Thymus (tissue), 11 donors: ENCODE measurements at regions not wholly inside any gene's neighbourhood (a gene's known extent, or its start where the extent isn't known, plus 50 kb on each side); places are given as distances from the start of the nearest gene placed in this dataset.

Source experiments
- DNase-seq, 9 donors: peaks; one replicate each; pipeline ENCODE4 v3.0.0-alpha.2; 2013; ENCODE audit warnings: low spot score in 9 of 9, low read depth in 6 of 9, missing footprints in 1 of 9
- H3K27ac ChIP-seq, 2 donors: one replicate each; pipeline ENCODE4 v1.5.1; 2013; ENCODE audit warnings: control low read depth in 1 of 2, low read depth in 1 of 2, low read length in 1 of 2, mild to moderate bottlenecking in 1 of 2, moderate library complexity in 1 of 2
- H3K27me3 ChIP-seq, 2 donors: one replicate each; pipeline ENCODE4 v1.5.1; 2013; ENCODE audit warnings: low read length in 1 of 2; ENCODE audit not compliant: control insufficient read depth in 2 of 2, insufficient read depth in 1 of 2
- H3K36me3 ChIP-seq, 2 donors: one replicate each; pipeline ENCODE4 v1.5.1; 2013; ENCODE audit warnings: low read length in 1 of 2, mild to moderate bottlenecking in 1 of 2, moderate library complexity in 1 of 2; ENCODE audit not compliant: control insufficient read depth in 2 of 2, insufficient read depth in 2 of 2
- H3K4me1 ChIP-seq, 2 donors: one replicate each; pipeline ENCODE4 v1.5.1; 2013; ENCODE audit warnings: low read length in 2 of 2; ENCODE audit not compliant: control insufficient read depth in 2 of 2, insufficient read depth in 2 of 2
- H3K4me3 ChIP-seq, 2 donors: one replicate each; pipeline ENCODE4 v1.5.1; 2013; ENCODE audit warnings: low read length in 2 of 2, control low read depth in 1 of 2, mild to moderate bottlenecking in 1 of 2
- H3K9me3 ChIP-seq, 2 donors: one replicate each; pipeline ENCODE4 v1.5.1; 2013; ENCODE audit warnings: low read length in 1 of 2, mild to moderate bottlenecking in 1 of 2; ENCODE audit not compliant: control insufficient read depth in 2 of 2, insufficient read depth in 1 of 2
- WGBS: extraction: QIAGEN DNeasy Blood & Tissue Kit; methylation state at CpG from one replicate; pipeline ENCODE4 v1.1.7; 2013; 5-methylcytosine and 5-hydroxymethylcytosine counted together
- donor health status: healthy.

GRCh38 chr5:56751572-56752313 is 63.6 kb upstream of the MAP3K1 start:
- 93% methylated on average over 2 of the region's 2 CpGs for WGBS
- Histone ChIP-seq H3K4me1 (no peaks in the 10 kb centered on the region), H3K9me3 (no peaks in the 10 kb centered on the region), H3K36me3 (no peaks in the 10 kb centered on the region), H3K4me3 (no peak overlapping the region), H3K27ac (no peak overlapping the region), H3K27me3 (no peaks in the 10 kb centered on the region)
- no peak for DNase-seq

GRCh38 chr5:56749842-56750241 is 65.5 kb upstream of the MAP3K1 start:
- no peak overlapping the region for H3K4me3 ChIP-seq
- no peaks in the 10 kb centered on the region for H3K9me3 ChIP-seq
- H3K27ac ChIP-seq, result no peak overlapping the region
- no peak for DNase-seq
- no peaks in the 10 kb centered on the region for H3K27me3 ChIP-seq
- WGBS, result 79% methylated on average over 3 of the region's 3 CpGs
- no peaks in the 10 kb centered on the region for H3K36me3 ChIP-seq
- H3K4me1 ChIP-seq, result no peaks in the 10 kb centered on the region

GRCh38 chr5:56746553-56747339 is 68.6 kb upstream of the MAP3K1 start:
- Histone ChIP-seq H3K27me3 (no peaks in the 10 kb centered on the region), H3K9me3 (no peaks in the 10 kb centered on the region), H3K27ac (no peak overlapping the region), H3K4me3 (no peak overlapping the region), H3K4me1 (no peaks in the 10 kb centered on the region), H3K36me3 (no peaks in the 10 kb centered on the region)
- 93% methylated on average over 4 of the region's 4 CpGs for WGBS
- DNase-seq, result no peak

GRCh38 chr5:56745864-56746263 is 69.5 kb upstream of the MAP3K1 start:
- Histone ChIP-seq H3K36me3 (no peaks in the 10 kb centered on the region), H3K27ac (no peak overlapping the region), H3K4me1 (no peaks in the 10 kb centered on the region), H3K4me3 (no peak overlapping the region), H3K9me3 (no peaks in the 10 kb centered on the region), H3K27me3 (no peaks in the 10 kb centered on the region)
- 94% methylated on average over 6 of the region's 6 CpGs for WGBS
- DNase-seq, result no peak

- peaks cover 14 to 15% of the 10 kb centered on the region in 2 donors for H3K4me1 ChIP-seq
- H3K27me3 ChIP-seq, result no peaks in the 10 kb centered on the region
- 96% methylated on average over 4 of the region's 4 CpGs for WGBS
- H3K27ac ChIP-seq, result no peak overlapping the region
- H3K9me3 ChIP-seq, result no peaks in the 10 kb centered on the region
- H3K4me3 ChIP-seq, result no peak overlapping the region
- H3K36me3 ChIP-seq, result no peaks in the 10 kb centered on the region
- DNase-seq, result no peak
Measured at GRCh38 chr5:56740868-56741267, 74.5 kb upstream of the MAP3K1 start.

GRCh38 chr5:56739990-56740389 is 75.4 kb upstream of the MAP3K1 start:
- H3K9me3 ChIP-seq, result no peaks in the 10 kb centered on the region
- WGBS, result 81% methylated on average over 1 of the region's 1 CpG
- no peak for DNase-seq

GRCh38 chr5:56737951-56738606 is 77.3 kb upstream of the MAP3K1 start:
- H3K36me3 ChIP-seq, result no peaks in the 10 kb centered on the region
- DNase-seq, result no peak

More at GRCh38 chr5:56739990-56740389, 75.4 kb upstream of the MAP3K1 start:
- Histone ChIP-seq H3K27ac (no peak overlapping the region), H3K27me3 (no peaks in the 10 kb centered on the region), H3K4me1 (peaks cover 18 to 23% of the 10 kb centered on the region in 2 donors), H3K36me3 (no peaks in the 10 kb centered on the region), H3K4me3 (no peak overlapping the region)

GRCh38 chr5:56737002-56737621 is 78.2 kb upstream of the MAP3K1 start:
- H3K27me3 ChIP-seq, result no peaks in the 10 kb centered on the region
- peak in 7 of 9 donors; percentile 10 to 60 (median 25) for DNase-seq
- H3K4me3 ChIP-seq, result no peak overlapping the region
- no peaks in the 10 kb centered on the region for H3K36me3 ChIP-seq
- peaks cover 18 to 27% of the 10 kb centered on the region in 2 donors for H3K4me1 ChIP-seq
- H3K27ac ChIP-seq, result peak overlapping the region; percentile 59 to 95
- no peaks in the 10 kb centered on the region for H3K9me3 ChIP-seq
- WGBS, result 40% methylated on average over 5 of the region's 5 CpGs

More at GRCh38 chr5:56737951-56738606, 77.3 kb upstream of the MAP3K1 start:
- H3K4me1 ChIP-seq, result peaks cover 18 to 27% of the 10 kb centered on the region in 2 donors
- no peaks in the 10 kb centered on the region for H3K9me3 ChIP-seq
- no peak overlapping the region for H3K27ac ChIP-seq
- no peak overlapping the region for H3K4me3 ChIP-seq
- no peaks in the 10 kb centered on the region for H3K27me3 ChIP-seq
- 89% methylated on average over 6 of the region's 6 CpGs for WGBS
